Nephron progenitor cell (in vitro differentiated cells): ENCODE measurements at regions not wholly inside any gene's neighbourhood (a gene's known extent, or its start where the extent isn't known, plus 50 kb on each side); places are given as distances from the start of the nearest gene placed in this dataset.

Source experiments
- DNase-seq: peaks from one replicate; pipeline ENCODE4 v3.0.0; 2021
- H3K27ac Mint-ChIP-seq: 2 replicates; pipeline ENCODE4 v1.8.0; 2021; ENCODE audit warnings: mild to moderate bottlenecking, moderate library complexity, mixed read lengths
- H3K27me3 Mint-ChIP-seq: 2 replicates; pipeline ENCODE4 v1.8.0; 2021; ENCODE audit warnings: mild to moderate bottlenecking, low read depth, mixed read lengths; ENCODE audit not compliant: poor library complexity
- H3K36me3 Mint-ChIP-seq: 2 replicates; pipeline ENCODE4 v1.8.0; 2021; ENCODE audit warnings: low read depth, mixed read lengths
- H3K4me1 Mint-ChIP-seq: 2 replicates; pipeline ENCODE4 v1.8.0; 2021; ENCODE audit warnings: mixed read lengths
- H3K4me3 Mint-ChIP-seq: 2 replicates; pipeline ENCODE4 v1.8.0; 2021; ENCODE audit warnings: mild to moderate bottlenecking, moderate library complexity, mixed read lengths
- H3K9me3 Mint-ChIP-seq: 2 replicates; pipeline ENCODE4 v1.8.0; 2021; ENCODE audit warnings: mild to moderate bottlenecking, moderate library complexity, mixed read lengths
- CTCF ChIP-seq: fragments of 200-600 bp; sonication (generic); IDR thresholded peaks from 2 replicates; pipeline ENCODE4 v1.5.0; 2021; ENCODE audit warnings: antibody characterized with exemption

GRCh38 chr17:70230850-70231640 is 61.7 kb downstream of the KCNJ2 start:
- Mint-ChIP-seq H3K27me3 (peaks cover 7% of the 10 kb centered on the region), H3K9me3 (peaks cover 19% of the 10 kb centered on the region), H3K36me3 (no peaks in the 10 kb centered on the region), H3K27ac (no peak overlapping the region), H3K4me3 (no peak overlapping the region), H3K4me1 (peaks cover 10% of the 10 kb centered on the region)
- DNase-seq, result no peak
- no peak for TF ChIP-seq CTCF

GRCh38 chr17:70232466-70232865 is 63.1 kb downstream of the KCNJ2 start:
- H3K36me3 Mint-ChIP-seq, result no peaks in the 10 kb centered on the region
- peaks cover 19% of the 10 kb centered on the region for H3K9me3 Mint-ChIP-seq
- peaks cover 5% of the 10 kb centered on the region for H3K4me1 Mint-ChIP-seq
- TF ChIP-seq CTCF, result no peak
- H3K27me3 Mint-ChIP-seq, result peaks cover 4% of the 10 kb centered on the region
- DNase-seq, result no peak
- no peak overlapping the region for H3K4me3 Mint-ChIP-seq
- H3K27ac Mint-ChIP-seq, result no peak overlapping the region

- Mint-ChIP-seq H3K36me3 (no peaks in the 10 kb centered on the region), H3K4me3 (no peak overlapping the region), H3K27ac (no peak overlapping the region), H3K4me1 (peaks cover 5% of the 10 kb centered on the region), H3K27me3 (peaks cover 4% of the 10 kb centered on the region), H3K9me3 (peaks cover 19% of the 10 kb centered on the region)
- DNase-seq, result no peak
- TF ChIP-seq CTCF, result no peak
Observed at GRCh38 chr17:70235252-70235651, 65.9 kb downstream of the KCNJ2 start.

- Mint-ChIP-seq H3K27ac (no peak overlapping the region), H3K27me3 (peaks cover 4% of the 10 kb centered on the region), H3K4me3 (no peak overlapping the region), H3K4me1 (peaks cover 5% of the 10 kb centered on the region), H3K36me3 (no peaks in the 10 kb centered on the region), H3K9me3 (peaks cover 13% of the 10 kb centered on the region)
- TF ChIP-seq CTCF, result no peak
- DNase-seq, result no peak
Observed at GRCh38 chr17:70238228-70238627, 68.9 kb downstream of the KCNJ2 start.

- Mint-ChIP-seq H3K27me3 (peaks cover 4% of the 10 kb centered on the region), H3K9me3 (peaks cover 13% of the 10 kb centered on the region), H3K4me1 (peaks cover 5% of the 10 kb centered on the region), H3K27ac (no peak overlapping the region), H3K36me3 (no peaks in the 10 kb centered on the region), H3K4me3 (no peak overlapping the region)
- no peak for TF ChIP-seq CTCF
- DNase-seq, result no peak
Observed at GRCh38 chr17:70238646-70239045, 69.3 kb downstream of the KCNJ2 start.

GRCh38 chr17:70239391-70239826 is 70.1 kb downstream of the KCNJ2 start:
- no peak for DNase-seq
- no peaks in the 10 kb centered on the region for H3K36me3 Mint-ChIP-seq
- H3K4me3 Mint-ChIP-seq, result no peak overlapping the region
- H3K9me3 Mint-ChIP-seq, result peaks cover 9% of the 10 kb centered on the region
- TF ChIP-seq CTCF, result no peak
- H3K27ac Mint-ChIP-seq, result no peak overlapping the region
- H3K4me1 Mint-ChIP-seq, result peaks cover 5% of the 10 kb centered on the region
- peaks cover 4% of the 10 kb centered on the region for H3K27me3 Mint-ChIP-seq
